ENCODE measurements at regions not wholly inside any gene's neighbourhood (a gene's known extent, or its start where the extent isn't known, plus 50 kb on each side); places are given as distances from the start of the nearest gene placed in this dataset.

DNA sequence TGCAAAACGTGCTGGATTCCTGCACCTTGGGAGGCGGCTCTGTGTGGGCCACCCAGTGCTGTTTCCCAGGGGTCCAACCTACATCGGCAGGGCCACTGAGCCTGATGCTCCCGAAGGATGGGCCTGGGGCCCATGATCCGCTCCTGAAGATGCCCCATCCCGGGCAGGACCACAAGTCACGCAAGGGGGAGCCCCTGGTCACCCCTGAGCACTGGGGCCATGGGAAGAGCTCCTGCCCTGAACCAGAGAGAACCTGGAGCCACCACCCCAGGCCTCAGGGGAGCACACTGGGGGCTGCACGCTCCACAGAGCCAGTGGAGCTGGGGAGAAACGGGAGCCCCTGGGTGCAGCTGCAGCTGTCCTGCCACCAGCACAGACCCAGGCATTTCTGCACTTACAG, 124.6 kb upstream of the SFSWAP start:
- TF ChIP-seq FOXM1 (IDR thresholded peaks at IDR 0.05; ENCODE audit: borderline replicate concordance) = no peak
- TF ChIP-seq TARDBP (IDR thresholded peaks at IDR 0.05) = no peak
- TF ChIP-seq L3MBTL2 (conservative IDR thresholded peaks at IDR 0.05) = no peak
- TF ChIP-seq CTBP1 (IDR thresholded peaks at IDR 0.05; ENCODE audit: borderline replicate concordance) = no peak
- no peak for TF ChIP-seq ZNF384 (IDR thresholded peaks at IDR 0.05)
- no peak for TF ChIP-seq SP1 (IDR thresholded peaks at IDR 0.05)
- TF ChIP-seq SUZ12 (IDR thresholded peaks at IDR 0.05) = no peak
- TF ChIP-seq BHLHE40 (IDR thresholded peaks at IDR 0.05; ENCODE audit: borderline replicate concordance) = no peak
- no peak for TF ChIP-seq FOXK2 (IDR thresholded peaks at IDR 0.05)
- no peak for TF ChIP-seq FOXA1 (IDR thresholded peaks at IDR 0.05)
